GM23248 (cell line): ENCODE measurements at regions not wholly inside any gene's neighbourhood (a gene's known extent, or its start where the extent isn't known, plus 50 kb on each side); places are given as distances from the start of the nearest gene placed in this dataset.

ENCODE experiments used
- EZH2 ChIP-seq: fragments of 200-600 bp; sonication (generic); IDR thresholded peaks from 2 replicates; pipeline ENCODE4 v1.6.1; 2018; ENCODE audit warnings: antibody characterized with exemption, mild to moderate bottlenecking; ENCODE audit not compliant: insufficient read depth, poor library complexity, severe bottlenecking
- EZH2phosphoT487 ChIP-seq: fragments of 200-600 bp; sonication (generic); IDR thresholded peaks from 2 replicates; pipeline ENCODE4 v1.6.1; 2018; ENCODE audit warnings: antibody characterized with exemption, moderate library complexity, mild to moderate bottlenecking, low read depth; ENCODE audit not compliant: insufficient read depth

DNA sequence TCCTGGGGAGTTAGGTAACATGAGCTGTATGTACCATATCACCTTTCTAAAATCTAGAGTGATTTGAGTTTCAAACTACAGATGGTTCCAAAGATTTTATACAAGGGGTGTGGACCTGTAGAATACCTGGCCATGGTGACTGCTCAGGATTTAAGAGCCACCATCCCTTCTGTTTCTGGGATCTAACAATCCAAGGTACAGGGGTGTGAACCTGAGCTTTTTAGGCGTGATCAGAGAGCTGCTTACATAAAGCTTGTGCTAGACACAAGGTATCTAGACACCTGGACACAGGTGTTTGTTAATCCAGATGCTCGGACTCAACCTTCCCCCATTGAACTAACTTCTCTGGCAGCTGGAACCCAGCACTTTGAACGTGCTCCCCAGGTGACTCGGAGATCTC is 516.4 kb downstream of the RPS24 start:
- TF ChIP-seq EZH2 (no peak), EZH2phosphoT487 (no peak)
